Smooth muscle cell (in vitro differentiated cells): ENCODE measurements at regions not wholly inside any gene's neighbourhood (a gene's known extent, or its start where the extent isn't known, plus 50 kb on each side); places are given as distances from the start of the nearest gene placed in this dataset.
A peak's percentile ranks its signal among the peaks of the same experiment; 100 is the strongest.
"Not testable (repeated sequence)": the region's sequence is repeated elsewhere in the genome, so short reads cannot be mapped to it uniquely, and the experiment has no call there.

Experiments used
- DNase-seq: peaks from one replicate; lab custom pipeline; 2025; ENCODE audit not compliant: unreplicated experiment; lab: John Stamatoyannopoulos, UW
- H2AFZ ChIP-seq: fragments of 200-600 bp; sonication (generic); 2 replicates; pipeline ENCODE4 v1.6.0; 2016; ENCODE audit warnings: antibody characterized with exemption, low read depth, mild to moderate bottlenecking
- H3F3A ChIP-seq: fragments of 200-600 bp; sonication (generic); 2 replicates; pipeline ENCODE4 v1.6.0; 2017; ENCODE audit warnings: antibody characterized with exemption, low read depth
- H3K27ac ChIP-seq: fragments of 200-600 bp; sonication (generic); 2 replicates; pipeline ENCODE4 v1.5.1; 2016; ENCODE audit warnings: low read depth, mild to moderate bottlenecking
- H3K27me3 ChIP-seq: fragments of 200-600 bp; sonication (generic); 2 replicates; pipeline ENCODE4 v1.6.1; 2016; ENCODE audit warnings: low read depth, mild to moderate bottlenecking
- H3K36me3 ChIP-seq: fragments of 200-600 bp; sonication (generic); 2 replicates; pipeline ENCODE4 v1.5.1; 2016; ENCODE audit warnings: low read depth
- H3K4me1 ChIP-seq: fragments of 200-600 bp; sonication (generic); 2 replicates; pipeline ENCODE4 v1.5.1; 2016; ENCODE audit warnings: low read depth
- H3K4me2 ChIP-seq: fragments of 200-600 bp; sonication (generic); 2 replicates; pipeline ENCODE4 v1.6.0; 2016; ENCODE audit warnings: mild to moderate bottlenecking
- H3K4me3 ChIP-seq: fragments of 200-600 bp; sonication (generic); 2 replicates; pipeline ENCODE4 v1.5.1; 2016; ENCODE audit warnings: mild to moderate bottlenecking
- H3K79me2 ChIP-seq: fragments of 200-600 bp; sonication (generic); 2 replicates; pipeline ENCODE4 v1.6.0; 2016; ENCODE audit warnings: low read depth, mild to moderate bottlenecking
- H3K9ac ChIP-seq: fragments of 200-600 bp; sonication (generic); 2 replicates; pipeline ENCODE4 v1.6.0; 2016; ENCODE audit warnings: low read depth
- H3K9me3 ChIP-seq: fragments of 200-600 bp; sonication (generic); replicated peaks from 2 replicates; pipeline ENCODE4 v1.5.1; 2016; ENCODE audit warnings: low read depth
- H4K20me1 ChIP-seq: fragments of 200-600 bp; sonication (generic); 2 replicates; pipeline ENCODE4 v1.6.0; 2016; ENCODE audit warnings: low read depth
- CTCF ChIP-seq: fragments of 200-600 bp; sonication (generic); IDR thresholded peaks from 2 replicates; pipeline ENCODE4 v1.5.1; 2017; ENCODE audit warnings: borderline replicate concordance, mild to moderate bottlenecking, antibody characterized with exemption; ENCODE audit not compliant: insufficient read depth, poor library complexity, severe bottlenecking
- WGBS: methylation state at CpG from one replicate; pipeline ENCODE4 v1.1.7; 2016; ENCODE audit warnings: low lambda C conversion rate; 5-methylcytosine and 5-hydroxymethylcytosine counted together

- Histone ChIP-seq H3K27me3 (no peaks in the 10 kb centered on the region), H3K9ac (no peak overlapping the region), H3K4me2 (no peak overlapping the region), H3K9me3 (no peaks in the 10 kb centered on the region), H3K4me1 (no peaks in the 10 kb centered on the region), H4K20me1 (no peaks in the 10 kb centered on the region), H3K4me3 (no peak overlapping the region), H3F3A (no peaks in the 10 kb centered on the region), H2AFZ (no peak overlapping the region), H3K27ac (peak overlapping the region; percentile 67), H3K36me3 (no peaks in the 10 kb centered on the region), H3K79me2 (no peaks in the 10 kb centered on the region)
- WGBS, result 63% methylated on average over 6 of the region's 6 CpGs
- TF ChIP-seq CTCF, result no peak
- no peak for DNase-seq
These were observed 239.1 kb upstream of the IRF2BP2 start for GRCh38 chr1:234848972-234849649.

- not testable (repeated sequence) for H3K4me3 ChIP-seq, H3K4me2 ChIP-seq, H2AFZ ChIP-seq, H3K9me3 ChIP-seq, H3K4me1 ChIP-seq, H3K9ac ChIP-seq, H3K79me2 ChIP-seq, H3K27ac ChIP-seq, H3K36me3 ChIP-seq, H3F3A ChIP-seq, H3K27me3 ChIP-seq, H4K20me1 ChIP-seq, DNase-seq
- 90% methylated on average over 2 of the region's 2 CpGs for WGBS
These were observed 236.8 kb upstream of the IRF2BP2 start for GRCh38 chr1:234846813-234847212.

GRCh38 chr1:234845836-234846235 is 235.9 kb upstream of the IRF2BP2 start:
- H3K36me3 ChIP-seq, result no peaks in the 10 kb centered on the region
- H3K4me1 ChIP-seq, result no peaks in the 10 kb centered on the region
- no peak overlapping the region for H2AFZ ChIP-seq
- no peak for DNase-seq
- H4K20me1 ChIP-seq, result no peaks in the 10 kb centered on the region
- no peak overlapping the region for H3K4me3 ChIP-seq
- no peak overlapping the region for H3K27ac ChIP-seq
- H3K4me2 ChIP-seq, result no peak overlapping the region
- H3F3A ChIP-seq, result no peaks in the 10 kb centered on the region
- WGBS, result 82% methylated on average over 2 of the region's 2 CpGs
- no peaks in the 10 kb centered on the region for H3K9me3 ChIP-seq
- no peaks in the 10 kb centered on the region for H3K27me3 ChIP-seq
- no peak overlapping the region for H3K9ac ChIP-seq
- no peak for TF ChIP-seq CTCF
- H3K79me2 ChIP-seq, result no peaks in the 10 kb centered on the region

- H4K20me1 ChIP-seq, result no peaks in the 10 kb centered on the region
- TF ChIP-seq CTCF, result no peak
- H2AFZ ChIP-seq, result no peak overlapping the region
- no peak for DNase-seq
- H3K27me3 ChIP-seq, result no peaks in the 10 kb centered on the region
- H3K4me3 ChIP-seq, result no peak overlapping the region
- H3K9ac ChIP-seq, result no peak overlapping the region
- H3K36me3 ChIP-seq, result no peaks in the 10 kb centered on the region
- no peaks in the 10 kb centered on the region for H3F3A ChIP-seq
- 86% methylated on average over 5 of the region's 5 CpGs for WGBS
- no peaks in the 10 kb centered on the region for H3K79me2 ChIP-seq
- no peaks in the 10 kb centered on the region for H3K4me1 ChIP-seq
- H3K27ac ChIP-seq, result no peak overlapping the region
- H3K9me3 ChIP-seq, result no peaks in the 10 kb centered on the region
- no peak overlapping the region for H3K4me2 ChIP-seq
These were observed 235.2 kb upstream of the IRF2BP2 start for GRCh38 chr1:234845097-234845660.
